ENCODE measurements at regions not wholly inside any gene's neighbourhood (a gene's known extent, or its start where the extent isn't known, plus 50 kb on each side); places are given as distances from the start of the nearest gene placed in this dataset.
A peak's percentile ranks its signal among the peaks of the same experiment; 100 is the strongest.
"Not testable (repeated sequence)": the region's sequence is repeated elsewhere in the genome, so short reads cannot be mapped to it uniquely, and the experiment has no call there.

GRCh38 chr1:232579958-232580941 is 49.7 kb downstream of the SIPA1L2 start:
- DNase-seq (ENCODE audit: low read depth in 2 of 2) = no peak

- no peak for DNase-seq (ENCODE audit: low read depth in 2 of 2)
These were observed 50.5 kb downstream of the SIPA1L2 start for GRCh38 chr1:232579466-232579865.

GRCh38 chr1:232578651-232579195 is 51.2 kb downstream of the SIPA1L2 start:
- DNase-seq (ENCODE audit: low read depth in 2 of 2) = peak in 1 of 2 donors; percentile 52

GRCh38 chr1:232577772-232578171 is 52.2 kb downstream of the SIPA1L2 start:
- no peak for DNase-seq (ENCODE audit: low read depth in 2 of 2)

- DNase-seq (ENCODE audit: low read depth in 2 of 2) = no peak
These were observed 53.4 kb downstream of the SIPA1L2 start for GRCh38 chr1:232576537-232576936.

GRCh38 chr1:232575763-232576040 is 54.2 kb downstream of the SIPA1L2 start:
- no peak for DNase-seq (ENCODE audit: low read depth in 2 of 2)

- peak in 1 of 2 donors; percentile 13 for DNase-seq (ENCODE audit: low read depth in 2 of 2)
These were observed 54.8 kb downstream of the SIPA1L2 start for GRCh38 chr1:232574889-232575762.

GRCh38 chr1:232574077-232574476 is 55.9 kb downstream of the SIPA1L2 start:
- DNase-seq (ENCODE audit: low read depth in 2 of 2) = no peak

- no peak for DNase-seq (ENCODE audit: low read depth in 2 of 2)
These were observed 58.4 kb downstream of the SIPA1L2 start for GRCh38 chr1:232571523-232571922.

GRCh38 chr1:232570007-232570406 is 59.9 kb downstream of the SIPA1L2 start:
- peak in 1 of 2 donors; percentile 11 for DNase-seq (ENCODE audit: low read depth in 2 of 2)

- DNase-seq (ENCODE audit: low read depth in 2 of 2) = not testable (repeated sequence)
These were observed 60.4 kb downstream of the SIPA1L2 start for GRCh38 chr1:232569554-232569921.

- no peak for DNase-seq (ENCODE audit: low read depth in 2 of 2)
These were observed 60.9 kb downstream of the SIPA1L2 start for GRCh38 chr1:232568906-232569553.

GRCh38 chr1:232568331-232568852 is 61.5 kb downstream of the SIPA1L2 start:
- no peak for DNase-seq (ENCODE audit: low read depth in 2 of 2)

- peak in 1 of 2 donors; percentile 18 for DNase-seq (ENCODE audit: low read depth in 2 of 2)
These were observed 63.8 kb downstream of the SIPA1L2 start for GRCh38 chr1:232566093-232566492.

GRCh38 chr1:232562855-232563510 is 67.0 kb downstream of the SIPA1L2 start:
- DNase-seq (ENCODE audit: low read depth in 2 of 2) = no peak

GRCh38 chr1:232561381-232561780 is 68.6 kb downstream of the SIPA1L2 start:
- no peak for DNase-seq (ENCODE audit: low read depth in 2 of 2)

GRCh38 chr1:232560940-232561339 is 69.0 kb downstream of the SIPA1L2 start:
- no peak for DNase-seq (ENCODE audit: low read depth in 2 of 2)

- DNase-seq (ENCODE audit: low read depth in 2 of 2) = peak in 1 of 2 donors; percentile 70
These were observed 71.0 kb downstream of the SIPA1L2 start for GRCh38 chr1:232558954-232559353.

- DNase-seq (ENCODE audit: low read depth in 2 of 2) = peak; percentile 24 to 50
These were observed 72.3 kb downstream of the SIPA1L2 start for GRCh38 chr1:232557502-232558191.

- no peak for DNase-seq (ENCODE audit: low read depth in 2 of 2)
These were observed 72.8 kb downstream of the SIPA1L2 start for GRCh38 chr1:232557096-232557495.
